Activated CD8-positive, alpha-beta memory T cell treated with anti-CD3 and anti-CD28 coated beads, Interleukin-2, amount 50 U/mL, for 4 hours (primary cell): ENCODE measurements at regions not wholly inside any gene's neighbourhood (a gene's known extent, or its start where the extent isn't known, plus 50 kb on each side); places are given as distances from the start of the nearest gene placed in this dataset.
A peak's percentile ranks its signal among the peaks of the same experiment; 100 is the strongest.
"Not testable (repeated sequence)": the region's sequence is repeated elsewhere in the genome, so short reads cannot be mapped to it uniquely, and the experiment has no call there.

Experiments used
- DNase-seq: peaks from one replicate; pipeline ENCODE4 v3.0.0-alpha.2; 2020

GRCh38 chr6:135658481-135658880 lies 160.9 kb upstream of the AHI1 start:
- no peak for DNase-seq

DNA sequence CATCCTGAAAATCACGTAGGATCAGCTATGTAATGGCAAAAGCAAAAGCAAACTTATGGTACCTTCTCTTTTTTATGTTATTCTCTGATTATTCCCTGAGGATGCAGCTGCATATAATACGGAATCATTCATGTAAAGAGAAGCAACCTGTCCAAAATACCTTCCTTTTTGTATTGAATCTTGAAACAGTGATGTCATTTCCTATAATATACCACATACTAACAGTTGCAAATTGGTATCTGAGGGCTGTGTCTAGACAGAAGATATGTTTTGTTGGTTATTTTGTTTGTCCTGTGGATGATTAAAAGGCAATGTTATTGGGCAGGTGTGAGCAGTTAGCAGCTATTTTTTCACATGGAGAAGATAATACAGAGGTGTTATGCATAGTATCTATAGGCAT lies 161.4 kb upstream of the AHI1 start:
- no peak for DNase-seq

GRCh38 chr6:135664527-135664926 lies 167.0 kb upstream of the AHI1 start:
- no peak for DNase-seq

DNA sequence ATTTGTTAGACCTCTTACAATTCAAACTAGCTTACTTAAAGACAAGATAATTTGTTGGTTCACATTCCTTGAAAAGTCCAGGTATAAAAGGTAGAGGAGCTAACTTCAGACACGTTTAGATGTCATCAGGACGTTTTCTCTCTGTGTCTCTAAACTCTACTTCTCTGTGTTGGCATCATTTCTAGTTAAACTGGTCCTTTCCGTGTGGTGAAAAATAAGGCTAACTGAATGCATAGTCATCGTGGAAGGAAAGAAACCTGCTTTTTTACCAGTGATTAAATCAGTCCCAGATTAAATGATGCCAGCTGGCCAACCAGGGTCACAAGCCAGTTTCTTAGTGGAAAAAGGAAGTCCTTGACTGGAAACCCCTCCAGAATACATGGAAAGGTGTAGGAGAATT lies 168.4 kb upstream of the AHI1 start:
- DNase-seq, result no peak

DNA sequence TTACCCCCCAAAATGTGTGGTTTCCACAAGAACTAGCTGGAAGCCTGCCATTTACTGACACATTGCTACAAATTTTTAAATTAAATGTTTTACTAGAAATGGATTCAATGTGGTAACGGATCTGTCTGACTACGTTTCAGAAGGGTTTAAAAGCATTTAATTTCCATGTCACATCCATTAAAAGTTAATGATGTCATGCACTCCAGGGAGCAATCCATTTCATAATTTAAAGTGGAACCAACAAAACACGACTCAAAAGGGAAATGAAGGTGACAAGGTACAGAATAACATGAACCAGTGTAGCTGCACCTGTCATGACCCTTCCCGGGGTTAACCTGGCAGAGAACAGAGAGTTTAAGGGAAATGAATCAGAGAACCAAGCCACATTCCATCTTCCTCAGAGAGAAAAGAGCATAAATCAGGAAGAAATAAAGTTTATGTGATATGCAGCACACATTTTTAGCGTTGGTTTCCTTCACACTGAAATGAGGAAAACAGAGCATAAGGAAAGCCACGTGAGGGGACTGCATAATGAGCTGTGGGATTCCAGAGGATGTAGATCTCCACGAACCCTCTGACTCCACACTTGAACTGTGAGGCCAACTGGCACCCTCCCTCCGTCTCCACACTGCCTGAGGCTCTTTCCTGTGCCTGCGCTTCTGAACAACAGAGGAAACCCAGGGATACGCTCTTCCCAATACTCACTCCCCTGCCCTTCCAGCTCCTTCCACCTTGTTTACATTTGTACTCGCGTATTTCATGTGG lies 170.3 kb upstream of the AHI1 start:
- no peak for DNase-seq

- DNase-seq, result no peak
These were observed 174.7 kb upstream of the AHI1 start for GRCh38 chr6:135672256-135672655.

DNA sequence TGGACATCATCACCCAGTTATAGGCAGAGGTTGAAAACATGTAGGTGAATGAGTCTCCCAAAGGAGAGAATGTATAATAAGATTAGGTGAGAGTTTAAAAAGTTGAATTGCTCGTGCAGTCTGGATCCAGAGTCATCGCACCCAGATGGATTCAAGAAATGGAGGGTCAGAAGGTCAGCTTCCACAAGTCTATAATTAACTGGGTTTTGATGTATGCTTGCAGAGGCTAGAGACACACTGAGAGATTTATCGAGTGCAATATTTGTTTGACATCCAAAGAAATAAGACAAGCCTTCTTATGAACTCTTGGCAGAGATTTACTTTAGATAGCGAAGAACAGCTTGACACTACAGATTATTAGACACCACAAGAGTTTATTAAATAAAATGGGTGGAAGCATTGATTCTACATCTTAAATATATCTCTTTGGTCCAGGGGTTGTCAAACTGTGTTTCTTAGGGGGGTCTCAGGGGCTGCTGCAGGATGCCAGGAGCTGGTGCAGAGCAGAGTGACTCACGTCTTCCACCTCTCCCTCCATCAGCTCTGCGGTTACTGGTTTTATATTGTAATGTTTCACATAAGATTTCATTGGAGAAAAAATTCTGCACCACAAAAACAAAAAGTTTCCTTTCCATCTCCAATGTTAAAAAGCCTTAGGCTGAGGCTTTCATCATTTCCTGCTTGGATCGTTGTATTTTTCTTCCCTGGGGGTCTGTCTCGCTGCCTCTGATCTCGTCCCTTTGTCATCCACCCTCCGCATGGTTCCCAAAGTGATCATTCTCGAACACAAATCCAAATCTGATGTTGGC lies 176.2 kb upstream of the AHI1 start:
- no peak for DNase-seq

DNA sequence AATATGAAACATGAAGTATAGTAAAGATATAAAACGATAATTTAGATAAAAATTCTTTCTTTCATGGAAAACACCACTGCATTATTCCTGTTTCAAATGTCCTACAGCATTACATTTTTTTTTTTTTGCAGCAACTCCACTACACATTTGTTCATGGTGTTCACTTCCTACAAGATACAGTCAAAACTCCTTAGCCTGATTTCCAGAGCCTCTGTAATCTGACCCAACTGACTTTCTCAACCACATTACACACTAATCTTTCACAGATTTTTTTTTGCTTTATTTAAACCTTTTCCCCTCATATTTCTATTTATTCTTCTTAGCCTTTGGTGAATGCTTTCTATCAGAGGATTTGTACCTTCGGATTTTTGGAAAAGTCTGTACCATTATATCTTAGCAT lies 176.5 kb upstream of the PDE7B start:
- no peak for DNase-seq

DNA sequence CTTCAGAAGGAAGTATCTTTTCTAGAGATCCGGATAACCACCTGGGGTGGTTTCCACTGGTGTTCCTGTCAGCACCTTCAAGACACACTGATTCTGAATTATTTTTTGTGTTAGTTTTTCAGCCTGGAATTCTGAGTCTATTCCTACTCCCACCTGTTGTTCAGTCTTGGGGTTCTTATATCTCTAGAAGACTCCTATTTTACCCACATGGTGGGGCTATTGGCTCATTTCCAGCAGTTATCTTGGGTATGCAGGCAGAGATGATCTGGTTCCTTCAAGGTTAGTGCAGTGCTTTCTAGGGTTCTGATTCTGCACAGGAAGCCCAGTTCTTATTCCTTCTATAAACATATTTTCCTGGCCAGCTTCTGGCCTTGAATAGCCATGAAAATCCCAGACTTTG lies 175.6 kb upstream of the PDE7B start:
- DNase-seq, result peak; percentile 22

DNA sequence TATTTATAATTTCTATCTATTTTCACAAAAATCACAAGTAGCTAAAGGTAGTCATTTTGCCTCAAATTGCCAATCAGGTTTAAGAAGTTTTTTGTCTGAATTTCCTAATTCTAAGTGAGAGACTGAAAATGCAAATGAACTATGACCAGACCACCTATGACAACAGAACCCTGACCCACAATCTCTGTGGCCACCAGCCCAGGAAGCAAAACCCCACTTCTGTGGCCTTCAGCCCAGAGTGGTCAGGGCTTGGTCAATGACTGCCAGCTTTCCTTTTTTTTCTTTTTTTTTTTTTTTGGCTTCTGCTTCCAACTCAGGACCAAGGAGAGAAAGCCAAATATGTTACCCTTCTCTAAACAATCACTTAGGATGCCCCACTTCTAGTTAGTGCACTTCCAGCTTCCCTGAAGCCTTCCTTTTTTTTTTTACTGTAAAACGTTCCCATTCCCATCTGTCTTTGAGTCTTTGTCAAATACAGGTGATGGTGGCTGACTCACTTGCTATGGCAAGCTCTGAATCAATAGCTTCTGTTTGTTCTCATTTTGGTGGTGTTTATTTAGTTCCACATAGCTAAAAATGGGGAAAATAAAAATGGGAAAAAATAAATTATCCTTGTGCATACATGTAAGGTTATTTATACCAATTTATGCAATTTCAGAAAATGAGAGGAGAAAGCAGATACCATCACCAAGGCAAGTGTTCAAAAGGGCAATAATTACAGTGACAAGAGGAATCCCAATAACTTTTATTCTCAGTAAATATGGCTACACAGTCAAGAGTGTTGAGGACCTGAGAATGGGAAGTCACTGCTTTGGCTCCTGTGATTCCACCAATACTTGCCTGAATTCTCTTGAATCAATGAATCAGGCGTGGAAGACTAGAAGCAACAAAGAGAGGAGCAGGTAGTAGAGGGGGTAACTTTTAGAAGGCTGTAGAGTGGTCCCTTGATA lies 170.3 kb upstream of the PDE7B start:
- DNase-seq, result no peak

DNA sequence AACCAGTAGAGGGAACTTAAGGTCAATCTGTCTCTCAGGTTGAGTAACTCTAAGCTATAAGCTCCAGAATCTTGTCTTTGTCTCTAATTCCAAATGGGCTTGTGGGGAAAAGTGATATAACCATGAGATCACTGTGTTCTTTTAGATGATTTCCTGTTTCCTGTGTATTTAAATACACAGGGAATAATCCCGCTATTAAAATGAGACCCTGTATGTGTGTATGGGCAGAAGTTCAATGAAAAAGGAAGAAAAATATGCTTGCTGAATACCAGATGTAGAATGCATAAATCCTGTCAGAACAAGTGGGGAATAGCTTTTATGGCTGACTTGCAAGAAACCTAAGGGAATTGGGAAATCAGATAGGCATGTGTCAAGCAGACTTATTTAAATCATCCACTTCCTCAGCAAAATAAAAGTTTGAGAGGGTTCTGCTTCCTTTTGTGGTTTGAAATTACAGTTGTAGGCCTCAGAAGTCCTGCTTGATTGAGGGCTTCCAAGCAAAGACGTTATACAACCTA lies 164.7 kb upstream of the PDE7B start:
- DNase-seq, result no peak

DNA sequence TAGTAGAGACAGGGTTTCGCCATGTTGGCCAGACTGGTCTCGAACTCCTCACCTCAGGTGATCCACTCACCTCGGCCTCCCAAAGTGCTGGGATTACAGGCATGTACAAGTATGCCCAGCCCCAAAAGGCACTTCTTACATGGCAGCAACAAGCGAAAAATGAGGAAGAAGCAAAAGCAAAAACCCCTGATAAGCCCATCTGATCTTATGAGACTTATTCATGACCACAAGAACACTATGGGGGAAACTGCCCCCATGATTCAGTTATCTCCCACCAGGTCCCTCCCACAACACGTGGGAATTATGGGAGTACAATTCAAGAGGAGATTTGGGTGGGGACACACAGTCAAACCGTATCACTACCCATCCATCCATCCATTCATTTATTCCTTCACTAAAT lies 163.0 kb upstream of the PDE7B start:
- not testable (repeated sequence) for DNase-seq

DNA sequence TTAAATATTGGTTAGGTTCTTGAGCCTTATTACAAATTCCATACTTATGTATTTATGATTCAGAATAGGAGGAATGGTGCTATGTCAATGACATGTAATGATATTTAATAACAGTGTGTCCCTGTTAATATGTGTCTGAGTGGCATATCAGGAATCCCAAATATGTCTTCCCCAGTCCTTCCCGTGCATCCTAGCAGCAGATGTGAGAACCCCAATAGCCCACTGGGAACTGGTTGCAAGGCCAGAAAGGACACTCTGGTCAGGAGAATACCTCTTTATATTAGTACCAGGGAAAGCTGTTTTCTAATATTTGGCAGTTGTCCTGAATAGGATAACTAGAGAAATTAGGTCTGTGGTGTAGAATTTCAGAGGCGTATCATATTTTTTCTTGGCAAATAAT lies 159.1 kb upstream of the PDE7B start:
- no peak for DNase-seq

- DNase-seq, result no peak
These were observed 157.6 kb upstream of the PDE7B start for GRCh38 chr6:135693811-135694370.

DNA sequence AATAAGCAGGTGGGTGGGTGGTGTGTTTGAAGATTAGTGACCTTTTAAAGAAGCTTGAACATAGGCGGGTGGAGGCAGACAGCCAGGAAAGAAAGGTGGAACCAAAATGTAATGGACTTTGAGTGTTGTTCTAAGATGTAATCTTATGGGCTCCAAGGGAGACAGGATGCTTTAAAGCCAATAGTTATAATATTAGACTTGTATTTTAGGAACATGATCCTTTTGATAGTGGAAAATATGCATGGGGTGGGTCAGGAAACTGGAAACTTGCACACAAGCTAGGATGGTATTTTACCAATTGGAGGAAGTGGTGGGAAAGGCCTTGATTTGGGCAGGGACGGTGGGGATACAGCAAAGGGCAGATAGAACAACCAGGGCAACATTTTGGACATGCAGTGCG lies 151.8 kb upstream of the PDE7B start:
- DNase-seq, result no peak

GRCh38 chr6:135701426-135701825 lies 150.1 kb upstream of the PDE7B start:
- no peak for DNase-seq

GRCh38 chr6:135703007-135703406 lies 148.5 kb upstream of the PDE7B start:
- DNase-seq, result no peak

- DNase-seq, result no peak
These were observed 147.9 kb upstream of the PDE7B start for GRCh38 chr6:135703621-135704020.

GRCh38 chr6:135707426-135707825 lies 144.1 kb upstream of the PDE7B start:
- no peak for DNase-seq

DNA sequence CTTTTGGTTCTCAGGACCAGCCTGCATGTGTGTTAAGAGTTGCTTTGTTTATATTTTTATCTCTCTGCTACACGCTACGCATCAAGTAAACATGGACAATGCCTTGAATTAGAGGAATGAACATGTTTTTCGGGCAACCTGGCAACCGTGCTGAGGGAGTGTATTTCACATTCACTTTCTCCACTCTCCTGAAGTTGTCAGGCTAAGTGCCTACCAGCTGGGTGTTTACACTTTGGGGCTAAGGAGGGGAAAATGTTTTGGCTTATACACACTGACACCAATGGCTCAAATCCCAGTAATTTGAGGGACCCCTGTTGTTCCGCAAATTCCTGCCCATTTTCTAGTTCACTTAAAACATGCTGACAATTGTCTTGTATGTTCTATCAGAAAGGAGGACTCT lies 141.5 kb upstream of the PDE7B start:
- DNase-seq, result no peak

DNA sequence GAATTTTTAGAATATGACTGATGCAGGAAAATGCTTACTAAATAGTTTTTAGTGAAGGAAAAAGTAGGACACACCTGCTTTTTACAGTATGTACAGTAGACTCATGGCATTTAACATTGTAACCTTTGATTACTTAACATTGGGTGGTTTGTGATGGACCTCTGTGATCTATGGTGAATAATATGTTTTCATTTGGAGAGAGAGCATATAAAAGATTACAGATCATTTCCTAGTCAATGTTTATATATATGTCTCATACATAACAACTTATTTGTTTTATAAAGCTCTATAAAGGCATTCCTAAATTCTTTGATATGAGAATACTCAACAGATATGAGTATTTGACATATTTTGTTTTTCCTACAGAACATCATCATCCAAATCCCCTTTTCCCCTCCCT lies 129.3 kb upstream of the PDE7B start:
- no peak for DNase-seq

- no peak for DNase-seq
These were observed 128.8 kb upstream of the PDE7B start for GRCh38 chr6:135722679-135723078.

DNA sequence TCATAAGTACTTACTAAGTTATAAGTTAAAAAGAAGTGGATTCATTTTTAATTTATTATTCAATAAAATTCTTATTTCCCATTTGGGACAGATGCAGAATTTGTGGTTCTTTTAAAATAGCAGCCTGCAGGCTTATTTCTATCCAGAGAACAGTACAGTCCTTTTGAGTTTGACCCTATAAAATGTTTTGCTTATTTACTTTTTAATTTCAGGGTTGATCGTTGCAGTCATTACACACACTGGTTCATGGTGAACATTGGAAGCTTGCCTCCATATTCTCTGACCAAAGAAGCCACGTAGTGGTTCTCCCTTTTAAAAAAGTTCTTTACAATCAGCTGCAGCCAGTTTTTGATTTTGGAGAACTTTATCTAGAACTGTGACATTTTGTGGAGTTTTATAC lies 122.9 kb upstream of the PDE7B start:
- DNase-seq, result no peak
